Gastrocnemius medialis (tissue), 4 donors: ENCODE measurements at regions not wholly inside any gene's neighbourhood (a gene's known extent, or its start where the extent isn't known, plus 50 kb on each side); places are given as distances from the start of the nearest gene placed in this dataset.

Source experiments
- POLR2A ChIP-seq, 2 donors: fragments of 450-650 bp; IDR thresholded peaks; one replicate each; pipeline ENCODE4 v1.6.1; 2017; ENCODE audit warnings: antibody characterized with exemption in 2 of 2, mild to moderate bottlenecking in 2 of 2, moderate library complexity in 2 of 2
- TF ChIP-seq, protein P1 (sequence below), 5 experiments: fragments of 450-650 bp in 3 of 5; fragments of 200-600 bp in 2 of 5; sonication (generic) in 2 of 5; IDR thresholded peaks in 4 of 5; conservative IDR thresholded peaks in 1 of 5; 1 replicate in 4 of 5; 2 replicates in 1 of 5; pipeline ENCODE4 v1.5.1; 2016 to 2019; ENCODE audit warnings: antibody characterized with exemption in 5 of 5, mild to moderate bottlenecking in 3 of 5, moderate library complexity in 3 of 5

GRCh38 chr5:93875693-93876092 lies 134.3 kb upstream of the POU5F2 start:
- TF ChIP-seq, protein P1, sequence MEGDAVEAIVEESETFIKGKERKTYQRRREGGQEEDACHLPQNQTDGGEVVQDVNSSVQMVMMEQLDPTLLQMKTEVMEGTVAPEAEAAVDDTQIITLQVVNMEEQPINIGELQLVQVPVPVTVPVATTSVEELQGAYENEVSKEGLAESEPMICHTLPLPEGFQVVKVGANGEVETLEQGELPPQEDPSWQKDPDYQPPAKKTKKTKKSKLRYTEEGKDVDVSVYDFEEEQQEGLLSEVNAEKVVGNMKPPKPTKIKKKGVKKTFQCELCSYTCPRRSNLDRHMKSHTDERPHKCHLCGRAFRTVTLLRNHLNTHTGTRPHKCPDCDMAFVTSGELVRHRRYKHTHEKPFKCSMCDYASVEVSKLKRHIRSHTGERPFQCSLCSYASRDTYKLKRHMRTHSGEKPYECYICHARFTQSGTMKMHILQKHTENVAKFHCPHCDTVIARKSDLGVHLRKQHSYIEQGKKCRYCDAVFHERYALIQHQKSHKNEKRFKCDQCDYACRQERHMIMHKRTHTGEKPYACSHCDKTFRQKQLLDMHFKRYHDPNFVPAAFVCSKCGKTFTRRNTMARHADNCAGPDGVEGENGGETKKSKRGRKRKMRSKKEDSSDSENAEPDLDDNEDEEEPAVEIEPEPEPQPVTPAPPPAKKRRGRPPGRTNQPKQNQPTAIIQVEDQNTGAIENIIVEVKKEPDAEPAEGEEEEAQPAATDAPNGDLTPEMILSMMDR (IDR thresholded peaks at IDR 0.05 in 4 of 5, conservative IDR thresholded peaks at IDR 0.05 in 1 of 5) = no peak
- no peak for TF ChIP-seq POLR2A (IDR thresholded peaks at IDR 0.05)
